T-helper 1 cell treated with Interleukin-12 subunit alpha and Interleukin-12 subunit beta and Interleukin-4 antibody, amounts not matched to agents 30 ng/mL and 1 ng/mL, for 36 hours (primary cell): ENCODE measurements at regions not wholly inside any gene's neighbourhood (a gene's known extent, or its start where the extent isn't known, plus 50 kb on each side); places are given as distances from the start of the nearest gene placed in this dataset.
"Not testable (repeated sequence)": the region's sequence is repeated elsewhere in the genome, so short reads cannot be mapped to it uniquely, and the experiment has no call there.

Source experiments
- intact Hi-C: fragments of 100-400 bp; cut with micrococcal nuclease; formaldehyde crosslinking; loops from one replicate; pipeline ENCODE4 v1.15.1; 2024

- intact Hi-C loops, result no loop called here
These were observed 841.2 kb downstream of the CDH8 start for GRCh38 chr16:61195006-61195405.

GRCh38 chr16:61194573-61194972 is 841.7 kb downstream of the CDH8 start:
- intact Hi-C loops, result no loop called here

GRCh38 chr16:61182391-61182790 is 853.8 kb downstream of the CDH8 start:
- intact Hi-C loops, result no loop called here

- intact Hi-C loops, result no loop called here
These were observed 854.3 kb downstream of the CDH8 start for GRCh38 chr16:61181982-61182381.

- intact Hi-C loops, result no loop called here
These were observed 856.7 kb downstream of the CDH8 start for GRCh38 chr16:61179561-61179960.

- intact Hi-C loops, result no loop called here
These were observed 870.4 kb downstream of the CDH8 start for GRCh38 chr16:61165797-61166196.

- intact Hi-C loops, result no loop called here
These were observed 885.9 kb downstream of the CDH8 start for GRCh38 chr16:61150351-61150750.

- intact Hi-C loops, result no loop called here
These were observed 886.5 kb downstream of the CDH8 start for GRCh38 chr16:61149709-61150108.

- intact Hi-C loops, result no loop called here
These were observed 887.3 kb downstream of the CDH8 start for GRCh38 chr16:61148930-61149329.

GRCh38 chr16:61146429-61146828 is 889.8 kb downstream of the CDH8 start:
- intact Hi-C loops, result no loop called here

- intact Hi-C loops, result no loop called here
These were observed 904.8 kb downstream of the CDH8 start for GRCh38 chr16:61131447-61131846.

GRCh38 chr16:61128545-61129323 is 907.5 kb downstream of the CDH8 start:
- intact Hi-C loops, result no loop called here

- intact Hi-C loops, result no loop called here
These were observed 930.7 kb downstream of the CDH8 start for GRCh38 chr16:61105544-61105943.

GRCh38 chr16:61098505-61098904 is 937.7 kb downstream of the CDH8 start:
- intact Hi-C loops, result no loop called here

- intact Hi-C loops, result not testable (repeated sequence)
These were observed 944.9 kb downstream of the CDH8 start for GRCh38 chr16:61091300-61091699.

- intact Hi-C loops, result no loop called here
These were observed 952.5 kb downstream of the CDH8 start for GRCh38 chr16:61083711-61084110.

GRCh38 chr16:61074324-61074723 is 961.9 kb downstream of the CDH8 start:
- intact Hi-C loops, result no loop called here

GRCh38 chr16:61057635-61058034 is 978.6 kb downstream of the CDH8 start:
- intact Hi-C loops, result no loop called here

GRCh38 chr16:61050547-61050946 is 985.7 kb downstream of the CDH8 start:
- intact Hi-C loops, result no loop called here

- intact Hi-C loops, result no loop called here
These were observed 990.3 kb downstream of the CDH8 start for GRCh38 chr16:61045931-61046330.

- intact Hi-C loops, result no loop called here
These were observed 993.5 kb downstream of the CDH8 start for GRCh38 chr16:61042737-61043136.

GRCh38 chr16:61030616-61031015 is 1005.6 kb downstream of the CDH8 start:
- intact Hi-C loops, result no loop called here

GRCh38 chr16:61024180-61024900 is 1011.9 kb downstream of the CDH8 start:
- intact Hi-C loops, result no loop called here
